ENCODE measurements at regions not wholly inside any gene's neighbourhood (a gene's known extent, or its start where the extent isn't known, plus 50 kb on each side); places are given as distances from the start of the nearest gene placed in this dataset.

DNA sequence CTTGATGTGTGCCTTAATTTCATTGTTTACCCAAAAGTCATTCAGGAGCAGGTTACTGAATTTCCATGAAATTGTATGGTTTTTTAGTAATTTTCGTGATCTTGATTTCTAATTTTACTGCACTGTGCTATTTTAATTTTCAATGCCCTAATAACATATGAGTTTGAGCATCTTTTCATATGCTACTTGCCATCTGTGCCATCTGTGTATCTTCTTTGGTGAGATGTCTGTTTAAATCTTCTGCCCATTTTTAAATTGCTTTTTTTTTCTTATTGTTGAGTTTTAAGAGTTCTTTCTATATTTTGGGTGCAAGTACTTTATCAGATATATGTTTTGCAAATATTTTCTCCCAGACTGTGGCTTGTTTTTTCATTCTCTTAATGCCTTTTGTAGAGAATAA, 165.9 kb downstream of the ST6GAL2 start:
- DNase-seq: no peak

DNA sequence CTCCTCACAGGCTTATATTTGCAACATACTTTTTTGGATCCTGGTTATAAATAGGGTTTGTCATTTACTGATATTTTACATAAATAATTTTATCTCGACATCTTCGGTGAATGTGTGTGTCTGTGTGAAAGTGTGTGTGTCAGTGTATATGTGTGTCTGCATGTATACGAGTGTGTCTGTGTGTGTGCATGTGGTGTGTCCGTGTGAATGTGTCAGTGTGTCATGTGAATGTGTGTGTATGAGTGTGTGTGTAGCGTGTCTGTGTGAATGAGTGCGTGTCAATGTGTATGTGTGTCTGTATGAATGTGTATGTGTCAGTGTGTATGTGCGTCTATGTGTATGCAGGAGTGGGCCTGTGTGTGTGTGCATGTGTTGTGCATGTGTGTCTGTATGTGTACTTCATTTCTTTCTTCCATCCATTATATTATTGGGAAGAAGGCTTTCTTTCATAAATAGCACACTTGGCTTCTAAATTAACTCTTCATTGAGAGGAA, 161.6 kb downstream of the ST6GAL2 start:
- no peak for DNase-seq

GRCh38 chr2:106734165-106734564, 151.8 kb downstream of the ST6GAL2 start:
- DNase-seq: no peak

- DNase-seq: no peak
These were observed 150.2 kb downstream of the ST6GAL2 start for GRCh38 chr2:106735807-106736206.

GRCh38 chr2:106736221-106736620, 149.7 kb downstream of the ST6GAL2 start:
- no peak for DNase-seq

- DNase-seq: peak; percentile 24
These were observed 140.5 kb downstream of the ST6GAL2 start for GRCh38 chr2:106745468-106745867.

DNA sequence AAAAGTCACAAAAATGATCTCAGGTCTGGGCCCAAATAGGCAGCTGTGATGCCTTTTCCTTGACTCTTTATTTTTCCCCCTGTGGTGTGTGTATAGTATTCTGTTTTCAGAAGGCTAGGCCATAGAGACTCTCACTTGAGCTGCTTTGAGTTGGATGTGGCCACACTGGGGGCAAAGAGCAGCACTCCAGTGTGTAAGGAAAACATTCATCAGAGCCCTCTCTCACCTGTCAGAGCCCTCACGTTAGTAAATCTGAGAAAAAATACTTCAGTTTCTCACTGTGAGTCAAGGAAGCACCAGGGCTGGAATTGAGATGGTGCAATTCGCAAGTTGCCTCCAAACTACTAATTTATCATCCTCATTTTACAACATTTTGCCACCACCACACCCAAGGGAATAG, 136.1 kb downstream of the ST6GAL2 start:
- DNase-seq: no peak
